HepG2 (cell line): ENCODE measurements at regions not wholly inside any gene's neighbourhood (a gene's known extent, or its start where the extent isn't known, plus 50 kb on each side); places are given as distances from the start of the nearest gene placed in this dataset.
A peak's percentile ranks its signal among the peaks of the same experiment; 100 is the strongest.

Experiments
- ATAC-seq: fragments of 200-7000 bp; cut with Tn5 transposase; 3 replicates; pipeline ENCODE4 v1.9.1; 2020; ENCODE audit warnings: mild to moderate bottlenecking, moderate library complexity
- BruUV-seq: library from RNA; stranded (reverse); fragments of 400-500 nt; replicated peaks from 2 replicates; lab custom pipeline; 2021; lab: Mats Ljungman, UMichigan
- CTCF ChIA-PET: fragments of 300-600 bp; formaldehyde crosslinking; extraction: SDS; loops from one replicate; lab custom pipeline; 2021; ENCODE audit warnings: low total read pairs, inconsistent platforms, low intra/inter-chr PET ratio; lab: Yijun Ruan, JAX
- POLR2A ChIA-PET: fragments of 350-600 bp; sonication (Branson Sonifier 250); formaldehyde crosslinking; loops from one replicate; lab custom pipeline; 2020; ENCODE audit warnings: antibody characterized with exemption, inconsistent platforms; lab: Yijun Ruan, JAX
- DNase-seq: peaks from one replicate; pipeline ENCODE4 v3.0.0-alpha.2; 2015; ENCODE audit warnings: low spot score
- FAIRE-seq: peaks from 3 replicates; lab custom pipeline; 2011; peaks lifted over from hg19 to GRCh38; lab: Jason Lieb, UNC
- H2AFZ ChIP-seq: one replicate; pipeline ENCODE4 v1.6.1; 2011; ENCODE audit warnings: low read length, inconsistent platforms
- H3K27ac ChIP-seq: fragments of 300-600 bp; 3 replicates; pipeline ENCODE4 v1.8.0; 2011; ENCODE audit warnings: mixed run types, mild to moderate bottlenecking, mixed read lengths, low read length, inconsistent platforms; ENCODE audit not compliant: insufficient read depth; ENCODE audit errors: extremely low read length
- H3K27me3 ChIP-seq, 2 experiments: fragments of 200-600 bp in 1 of 2; 2 replicates in 1 of 2; 3 replicates in 1 of 2; pipeline versions ENCODE4 v1.6.0 to v1.8.0; 2011; ENCODE audit warnings: low read length in 2 of 2, mild to moderate bottlenecking in 2 of 2, moderate library complexity in 2 of 2, inconsistent platforms in 1 of 2; ENCODE audit not compliant: insufficient read depth in 2 of 2, control insufficient read depth in 1 of 2
- H3K36me3 ChIP-seq, 2 experiments: fragments of 200-600 bp in 1 of 2; replicated peaks in 1 of 2; 2 replicates in 1 of 2; 3 replicates in 1 of 2; pipeline versions ENCODE4 v1.5.1 to v1.8.0; 2011; ENCODE audit warnings: low read length in 2 of 2, inconsistent platforms in 1 of 2; ENCODE audit not compliant: insufficient read depth in 2 of 2, control insufficient read depth in 1 of 2
- H3K4me1 ChIP-seq: 2 replicates; pipeline ENCODE4 v1.5.1; 2012; ENCODE audit warnings: low read length, inconsistent platforms; ENCODE audit not compliant: insufficient read depth
- H3K4me2 ChIP-seq: 2 replicates; pipeline ENCODE4 v1.6.0; 2011; ENCODE audit warnings: low read depth, low read length, inconsistent platforms
- H3K4me3 ChIP-seq, 3 experiments: fragments of 200-600 bp in 1 of 3; sonication (generic), shearing (Covaris generic) in 1 of 3; replicated peaks in 1 of 3; 2 replicates each; pipeline ENCODE4 v1.5.1; 2011 to 2016; ENCODE audit warnings: low read length in 3 of 3, inconsistent platforms in 2 of 3, low read depth in 2 of 3, mild to moderate bottlenecking in 2 of 3, control low read depth in 1 of 3, mixed read lengths in 1 of 3; ENCODE audit not compliant: insufficient read depth in 1 of 3
- H3K79me2 ChIP-seq: one replicate; pipeline ENCODE4 v1.6.1; 2011; ENCODE audit warnings: low read length, inconsistent platforms; ENCODE audit not compliant: insufficient read depth
- H3K9ac ChIP-seq: 2 replicates; pipeline ENCODE4 v1.6.0; 2011; ENCODE audit warnings: mild to moderate bottlenecking, low read depth, low read length, inconsistent platforms; ENCODE audit not compliant: insufficient read depth
- H3K9me3 ChIP-seq: 2 replicates; pipeline ENCODE4 v1.5.1; 2012; ENCODE audit warnings: mild to moderate bottlenecking, low read length
- H4K20me1 ChIP-seq: 2 replicates; pipeline ENCODE4 v1.6.0; 2011; ENCODE audit warnings: inconsistent platforms, mild to moderate bottlenecking, low read length, moderate library complexity; ENCODE audit not compliant: insufficient read depth
- NFE2L2 ChIP-seq: fragments of 150-350 bp; IDR thresholded peaks from 2 replicates; pipeline ENCODE4 v1.6.1; 2014; ENCODE audit warnings: low read length
- REST ChIP-seq, 2 experiments: IDR thresholded peaks; 2 replicates each; pipeline ENCODE4 v1.6.1; 2011 to 2012; ENCODE audit warnings: low read length in 2 of 2, borderline replicate concordance in 1 of 2, low read depth in 1 of 2, mild to moderate bottlenecking in 1 of 2, moderate library complexity in 1 of 2
- SAP130 ChIP-seq: IDR thresholded peaks from 2 replicates; pipeline ENCODE4 v1.6.1; 2016; ENCODE audit warnings: low read depth
- ZUFSP ChIP-seq: sonication (generic); formaldehyde crosslinking; IDR thresholded peaks from 2 replicates; pipeline ENCODE4 v1.9.0; 2021; ENCODE audit warnings: missing genetic modification reagents, mild to moderate bottlenecking, borderline replicate concordance
- WGBS: methylation state at CpG from one replicate; pipeline ENCODE4 v1.1.6; 2017; ENCODE audit warnings: low lambda C conversion rate; 5-methylcytosine and 5-hydroxymethylcytosine counted together
- in situ Hi-C: cut with HindIII; loops from 2 replicates; pipeline ENCODE4 v1.10.0; 2017; ENCODE audit warnings: low pct_unique_long_range_greater_than_20kb; ENCODE audit not compliant: extremely low pct_ligation_motif_present
- intact Hi-C: fragments of 100-400 bp; cut with micrococcal nuclease; formaldehyde crosslinking; loops from one replicate; pipeline ENCODE4 v1.10.0; 2022; ENCODE audit not compliant: unreplicated experiment

DNA sequence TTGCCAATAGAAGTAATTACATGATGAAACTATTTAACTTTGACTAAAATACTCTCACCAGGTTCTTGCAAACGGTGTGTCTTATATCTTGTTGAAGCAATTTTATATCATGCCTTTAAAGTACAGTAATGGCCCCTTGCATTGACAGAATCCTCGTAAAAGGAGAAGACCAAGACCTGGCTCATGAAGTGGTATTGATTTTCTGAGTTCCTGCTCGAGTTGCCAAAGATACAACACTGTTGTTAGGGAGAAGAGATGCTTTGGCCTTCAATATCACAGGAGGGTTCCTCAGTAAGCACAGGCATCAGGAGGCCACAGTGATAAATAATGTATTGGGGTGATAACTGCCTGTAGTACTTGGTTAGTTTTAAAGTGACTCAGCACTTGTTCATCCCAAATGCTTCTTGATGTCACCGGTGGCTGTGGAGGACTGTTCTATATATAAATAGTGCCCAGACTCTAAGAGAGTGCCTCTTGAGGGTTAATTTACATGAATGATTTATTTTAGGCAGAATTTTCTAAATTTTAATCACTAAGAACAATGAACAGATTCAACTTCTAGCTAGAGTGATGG, 571.7 kb upstream of the FANCL start:
- ChIA-PET POLR2A (no interaction called here), CTCF (no interaction called here)
- no peak for FAIRE-seq
- 16% methylated on average over 4 of the region's 4 CpGs for WGBS
- Histone ChIP-seq H3K27me3 (no peaks in the 10 kb centered on the region), H3K9ac (no peak overlapping the region), H4K20me1 (no peaks in the 10 kb centered on the region; the same call in 1 of the 2 replicates), H3K36me3 (no peaks in the 10 kb centered on the region), H3K4me3 (no peak overlapping the region), H2AFZ (no peak overlapping the region), H3K79me2 (no peaks in the 10 kb centered on the region), H3K9me3 (no peaks in the 10 kb centered on the region), H3K4me2 (no peak overlapping the region), H3K27ac (no peak overlapping the region), H3K4me1 (no peaks in the 10 kb centered on the region)
- intact Hi-C loops = no loop called here
- peak; percentile 36 for TF ChIP-seq NFE2L2
- TF ChIP-seq SAP130 (CRISPR knock-in tag) = no peak
- no TSS peak for BruUV-seq
- DNase-seq = no peak
- in situ Hi-C loops = no loop called here
- ATAC-seq = no peak

- no peak overlapping the region for H3K4me2 ChIP-seq
- intact Hi-C loops (no loop called here), in situ Hi-C loops (no loop called here)
- 5% methylated on average over 1 of the region's 1 CpG for WGBS
- no peaks in the 10 kb centered on the region for H3K27me3 ChIP-seq
- DNase-seq = no peak
- no peak overlapping the region for H2AFZ ChIP-seq
- ChIA-PET CTCF (no interaction called here), POLR2A (no interaction called here)
- TF ChIP-seq ZUFSP (CRISPR knock-in tag) (no peak), REST (IDR thresholded peaks at IDR 0.05; ENCODE audit: borderline replicate concordance in 1 of 2, low read depth in 1 of 2, low read length in 2 of 2) (peak in 1 of 2 experiments; percentile 51; a peak in 1 of 4 replicates)
- no peak overlapping the region for H3K4me3 ChIP-seq
- no peaks in the 10 kb centered on the region for H3K9me3 ChIP-seq
- no peak overlapping the region for H3K27ac ChIP-seq
- no peak for FAIRE-seq
- H3K79me2 ChIP-seq = no peaks in the 10 kb centered on the region
- H3K36me3 ChIP-seq = no peaks in the 10 kb centered on the region
- no peaks in the 10 kb centered on the region for H4K20me1 ChIP-seq
- no TSS peak for BruUV-seq
- H3K4me1 ChIP-seq = no peaks in the 10 kb centered on the region
- ATAC-seq = no peak
- no peak overlapping the region for H3K9ac ChIP-seq
Measured at GRCh38 chr2:58805126-58805525, 564.0 kb upstream of the FANCL start.
